HCT116 (cell line): ENCODE measurements at regions not wholly inside any gene's neighbourhood (a gene's known extent, or its start where the extent isn't known, plus 50 kb on each side); places are given as distances from the start of the nearest gene placed in this dataset.

Source experiments
- ATAC-seq: fragments of 200-7000 bp; cut with Tn5 transposase; 2 replicates; pipeline ENCODE4 v1.9.1; 2020; ENCODE audit warnings: mild to moderate bottlenecking, moderate library complexity
- BruUV-seq: library from RNA; stranded (reverse); fragments of 400-500 nt; replicated peaks from 2 replicates; lab custom pipeline; 2021; lab: Mats Ljungman, UMichigan
- CTCF ChIA-PET: fragments of 300-600 bp; sonication (Branson Sonifier 250); formaldehyde crosslinking; loops from one replicate; lab custom pipeline; 2021; ENCODE audit warnings: antibody characterized with exemption; lab: Charles Lee
- POLR2A ChIA-PET: fragments of 300-600, 350-600 bp; sonication (Branson Sonifier 250); formaldehyde crosslinking; loops from one replicate; lab custom pipeline; 2021; ENCODE audit warnings: antibody characterized with exemption; lab: Charles Lee
- RAD21 ChIA-PET, 2 experiments: fragments of 300-600 bp; sonication (Branson Sonifier 250); formaldehyde crosslinking; loops; one replicate each; lab custom pipeline; 2023; ENCODE audit warnings: low total read pairs in 2 of 2; ENCODE audit not compliant: uncharacterized antibody in 2 of 2, unreplicated experiment in 2 of 2, low non-redundant PET in 1 of 2; lab: Charles Lee
- DNase-seq: peaks from one replicate; pipeline ENCODE4 v3.0.0-alpha.2; 2010; ENCODE audit warnings: low read depth, low spot score
- H2AFZ ChIP-seq: fragments of 200-600 bp; shearing (Covaris generic), sonication (generic); 2 replicates; pipeline ENCODE4 v1.6.1; 2017; ENCODE audit warnings: low read depth, mixed run types, mixed read lengths, antibody characterized with exemption, low read length; ENCODE audit not compliant: poor library complexity, severe bottlenecking
- H3K27ac ChIP-seq: 2 replicates; pipeline ENCODE4 v1.5.1; 2012; ENCODE audit warnings: low read depth, low read length
- H3K27me3 ChIP-seq: fragments of 200-600 bp; sonication (generic); 2 replicates; pipeline ENCODE4 v1.6.1; 2016; ENCODE audit warnings: mixed run types, low read length, mixed read lengths; ENCODE audit not compliant: insufficient read depth
- H3K36me3 ChIP-seq, 2 experiments: fragments of 200-500 bp in 1 of 2; fragments of 200-600 bp in 1 of 2; sonication (Bioruptor generic) in 1 of 2; sonication (generic) in 1 of 2; 2 replicates each; pipeline versions ENCODE4 v1.5.1 to v1.6.1; 2014 to 2016; ENCODE audit warnings: low read length in 2 of 2, inconsistent platforms in 1 of 2, mixed read lengths in 1 of 2, mixed run types in 1 of 2; ENCODE audit not compliant: insufficient read depth in 2 of 2, control insufficient read depth in 1 of 2
- H3K4me1 ChIP-seq, 2 experiments: fragments of 200-600 bp in 1 of 2; sonication (generic) in 1 of 2; 2 replicates each; pipeline versions ENCODE4 v1.5.1 to v1.6.1; 2012 to 2017; ENCODE audit warnings: low read length in 2 of 2, inconsistent platforms in 1 of 2, mild to moderate bottlenecking in 1 of 2, mixed read lengths in 1 of 2, mixed run types in 1 of 2, moderate library complexity in 1 of 2; ENCODE audit not compliant: insufficient read depth in 2 of 2, control insufficient read depth in 1 of 2
- H3K4me2 ChIP-seq: fragments of 200-600 bp; sonication (generic); 2 replicates; pipeline ENCODE4 v1.6.1; 2017; ENCODE audit warnings: mixed run types, low read length, mixed read lengths
- H3K4me3 ChIP-seq, 2 experiments: fragments of 200-600 bp in 1 of 2; sonication (generic) in 1 of 2; replicated peaks in 1 of 2; 2 replicates each; pipeline ENCODE4 v1.5.1; 2011 to 2016; ENCODE audit warnings: low read length in 2 of 2, control low read depth in 1 of 2, low read depth in 1 of 2, mild to moderate bottlenecking in 1 of 2, mixed read lengths in 1 of 2, mixed run types in 1 of 2
- H3K79me2 ChIP-seq: fragments of 200-600 bp; sonication (generic); 2 replicates; pipeline ENCODE4 v1.6.1; 2017; ENCODE audit warnings: mild to moderate bottlenecking, mixed run types, low read length, moderate library complexity, mixed read lengths; ENCODE audit not compliant: insufficient read depth
- H3K9ac ChIP-seq: fragments of 200-600 bp; sonication (generic); 2 replicates; pipeline ENCODE4 v1.6.1; 2016; ENCODE audit warnings: low read length, mixed read lengths
- H3K9me2 ChIP-seq: fragments of 200-600 bp; sonication (generic), shearing (Covaris generic); 2 replicates; pipeline ENCODE4 v1.6.1; 2017; ENCODE audit warnings: mixed run types, mild to moderate bottlenecking, moderate library complexity; ENCODE audit not compliant: insufficient read depth
- H3K9me3 ChIP-seq, 2 experiments: fragments of 200-500 bp in 1 of 2; fragments of 200-600 bp in 1 of 2; sonication (Bioruptor generic) in 1 of 2; sonication (generic) in 1 of 2; 2 replicates each; pipeline ENCODE4 v1.6.1; 2014 to 2017; ENCODE audit warnings: low read length in 2 of 2, mixed read lengths in 2 of 2, inconsistent platforms in 1 of 2, low read depth in 1 of 2, mild to moderate bottlenecking in 1 of 2, mixed run types in 1 of 2, moderate library complexity in 1 of 2; ENCODE audit not compliant: control insufficient read depth in 1 of 2, insufficient read depth in 1 of 2
- H4K20me1 ChIP-seq: fragments of 200-600 bp; sonication (generic), shearing (Covaris generic); 2 replicates; pipeline ENCODE4 v1.6.1; 2017; ENCODE audit warnings: mixed run types, mild to moderate bottlenecking, moderate library complexity; ENCODE audit not compliant: insufficient read depth
- CBX3 ChIP-seq: IDR thresholded peaks from 2 replicates; pipeline ENCODE4 v1.6.1; 2012; ENCODE audit warnings: low read depth
- POLR2AphosphoS5 ChIP-seq: IDR thresholded peaks from 2 replicates; pipeline ENCODE4 v1.6.1; 2011; ENCODE audit warnings: mild to moderate bottlenecking, low read depth, low read length, moderate library complexity
- RAD21 ChIP-seq: IDR thresholded peaks from 2 replicates; pipeline ENCODE4 v1.6.1; 2012; ENCODE audit warnings: low read depth, mild to moderate bottlenecking
- intact Hi-C: fragments of 100-400 bp; cut with micrococcal nuclease; formaldehyde crosslinking; loops from 2 replicates; pipeline ENCODE4 v1.10.0; 2022
- TF ChIP-seq, protein P1 (sequence below): IDR thresholded peaks from 2 replicates; pipeline ENCODE4 v1.6.1; 2012
- TF ChIP-seq, protein P2 (sequence below): IDR thresholded peaks from 2 replicates; pipeline ENCODE4 v1.6.1; 2012
- TF ChIP-seq, protein P3 (sequence below), 3 experiments: fragments of 200-600 bp in 1 of 3; sonication (generic) in 1 of 3; IDR thresholded peaks in 2 of 3; conservative IDR thresholded peaks in 1 of 3; 2 replicates each; pipeline ENCODE4 v1.5.1; 2012 to 2017; ENCODE audit warnings: low read depth in 2 of 3, low read length in 2 of 3, antibody characterized with exemption in 1 of 3, borderline replicate concordance in 1 of 3, control low read depth in 1 of 3, mild to moderate bottlenecking in 1 of 3, mixed read lengths in 1 of 3, mixed run types in 1 of 3, moderate library complexity in 1 of 3; ENCODE audit not compliant: insufficient read depth in 1 of 3

DNA sequence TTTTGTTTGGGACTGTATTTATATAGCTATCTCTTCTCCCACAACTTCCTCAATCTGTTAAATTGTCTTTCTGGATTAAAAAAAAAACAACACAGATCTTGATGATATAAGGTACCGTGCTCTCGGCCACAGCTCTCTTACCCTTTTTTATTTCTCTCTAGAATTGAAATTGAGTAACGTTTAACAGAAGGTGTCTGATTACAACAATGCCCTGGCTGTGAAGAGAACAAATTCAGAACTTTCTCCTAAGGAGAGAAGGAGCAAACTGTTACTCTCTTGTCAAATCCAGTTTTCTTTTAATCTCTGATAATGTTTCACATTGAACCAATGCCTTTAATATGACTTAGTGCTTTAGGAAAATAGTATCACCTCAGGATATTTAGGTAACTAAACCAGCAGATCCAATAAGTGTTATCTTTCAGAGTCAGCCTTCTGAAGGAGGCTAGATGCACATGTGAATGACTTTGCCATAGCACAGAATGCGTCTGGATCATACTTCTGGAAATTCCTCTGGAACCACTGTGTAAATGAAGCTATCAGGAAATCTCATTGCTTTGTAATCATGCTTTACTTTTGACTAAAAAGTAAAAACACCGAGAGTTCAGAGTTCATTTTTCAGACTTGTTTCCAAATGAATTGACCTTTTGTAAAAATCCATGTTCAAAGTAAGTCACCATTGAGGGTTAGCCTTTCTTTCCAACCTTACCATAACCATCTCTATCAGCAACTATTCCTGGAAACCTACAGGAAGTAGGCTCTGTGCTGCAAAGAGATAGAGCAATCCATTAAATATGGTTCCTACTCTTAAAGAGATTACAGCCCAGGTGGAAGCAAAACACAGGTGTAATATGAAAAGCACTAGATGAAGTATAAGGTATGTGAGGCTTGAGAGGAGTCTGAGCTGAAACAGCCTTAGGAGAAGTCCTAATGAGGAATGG lies 147.0 kb upstream of the OSR1 start:
- RAD21 ChIA-PET: no interaction called here
- no peaks in the 10 kb centered on the region for H3K9me3 ChIP-seq
- CTCF ChIA-PET: no interaction called here
- no TSS peak for BruUV-seq
- peak overlapping the region; percentile 28 for H2AFZ ChIP-seq
- no peaks in the 10 kb centered on the region for H3K27me3 ChIP-seq
- POLR2A ChIA-PET: no interaction called here
- peaks cover 0 to 6% of the 10 kb centered on the region in 2 experiments; a peak in 2 of 4 replicates for H3K4me1 ChIP-seq
- no peak overlapping the region for H3K9ac ChIP-seq
- no peaks in the 10 kb centered on the region for H3K79me2 ChIP-seq
- intact Hi-C loops: no loop called here
- no peak for ATAC-seq
- H3K36me3 ChIP-seq: no peaks in the 10 kb centered on the region
- H3K4me2 ChIP-seq: no peak overlapping the region
- H3K27ac ChIP-seq: no peak overlapping the region
- H3K4me3 ChIP-seq: no peak overlapping the region
- H3K9me2 ChIP-seq: no peaks in the 10 kb centered on the region
- no peaks in the 10 kb centered on the region for H4K20me1 ChIP-seq
- TF ChIP-seq, protein P1, sequence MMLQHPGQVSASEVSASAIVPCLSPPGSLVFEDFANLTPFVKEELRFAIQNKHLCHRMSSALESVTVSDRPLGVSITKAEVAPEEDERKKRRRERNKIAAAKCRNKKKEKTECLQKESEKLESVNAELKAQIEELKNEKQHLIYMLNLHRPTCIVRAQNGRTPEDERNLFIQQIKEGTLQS: no peak
- TF ChIP-seq CBX3 (no peak), RAD21 (no peak), POLR2AphosphoS5 (no peak)
- TF ChIP-seq, protein P2, sequence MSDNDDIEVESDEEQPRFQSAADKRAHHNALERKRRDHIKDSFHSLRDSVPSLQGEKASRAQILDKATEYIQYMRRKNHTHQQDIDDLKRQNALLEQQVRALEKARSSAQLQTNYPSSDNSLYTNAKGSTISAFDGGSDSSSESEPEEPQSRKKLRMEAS: no peak
- TF ChIP-seq, protein P3, sequence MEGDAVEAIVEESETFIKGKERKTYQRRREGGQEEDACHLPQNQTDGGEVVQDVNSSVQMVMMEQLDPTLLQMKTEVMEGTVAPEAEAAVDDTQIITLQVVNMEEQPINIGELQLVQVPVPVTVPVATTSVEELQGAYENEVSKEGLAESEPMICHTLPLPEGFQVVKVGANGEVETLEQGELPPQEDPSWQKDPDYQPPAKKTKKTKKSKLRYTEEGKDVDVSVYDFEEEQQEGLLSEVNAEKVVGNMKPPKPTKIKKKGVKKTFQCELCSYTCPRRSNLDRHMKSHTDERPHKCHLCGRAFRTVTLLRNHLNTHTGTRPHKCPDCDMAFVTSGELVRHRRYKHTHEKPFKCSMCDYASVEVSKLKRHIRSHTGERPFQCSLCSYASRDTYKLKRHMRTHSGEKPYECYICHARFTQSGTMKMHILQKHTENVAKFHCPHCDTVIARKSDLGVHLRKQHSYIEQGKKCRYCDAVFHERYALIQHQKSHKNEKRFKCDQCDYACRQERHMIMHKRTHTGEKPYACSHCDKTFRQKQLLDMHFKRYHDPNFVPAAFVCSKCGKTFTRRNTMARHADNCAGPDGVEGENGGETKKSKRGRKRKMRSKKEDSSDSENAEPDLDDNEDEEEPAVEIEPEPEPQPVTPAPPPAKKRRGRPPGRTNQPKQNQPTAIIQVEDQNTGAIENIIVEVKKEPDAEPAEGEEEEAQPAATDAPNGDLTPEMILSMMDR (IDR thresholded peaks at IDR 0.05 in 2 of 3, conservative IDR thresholded peaks at IDR 0.05 in 1 of 3; ENCODE audit: borderline replicate concordance in 1 of 3, insufficient read depth in 1 of 3, low read depth in 2 of 3, low read length in 2 of 3): no peak
- TF ChIP-seq, all 23 proteins: peak for 0
- no peak for DNase-seq
